ENCODE measurements at regions not wholly inside any gene's neighbourhood (a gene's known extent, or its start where the extent isn't known, plus 50 kb on each side); places are given as distances from the start of the nearest gene placed in this dataset.

DNA sequence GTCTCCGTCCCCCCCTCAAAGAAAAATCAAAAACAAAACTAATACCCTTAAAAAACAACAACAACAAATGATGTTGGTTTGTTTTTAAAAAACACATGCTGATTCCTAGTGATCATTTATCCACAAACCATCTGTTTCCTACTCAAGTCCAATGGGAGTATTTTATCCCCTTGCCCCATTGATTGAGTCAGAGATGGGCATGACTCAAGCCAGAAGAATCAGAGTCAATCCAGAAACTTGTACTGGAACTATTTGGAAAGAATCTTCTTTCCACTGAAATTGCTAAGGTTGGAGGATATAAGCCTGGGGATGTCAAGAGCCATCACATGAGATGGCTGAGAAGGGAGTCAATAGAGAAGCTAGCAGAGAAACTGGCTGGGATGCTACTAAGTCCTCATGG lies 176.4 kb downstream of the MIS18A start:
- no peak for TF ChIP-seq EZH2phosphoT487 (IDR thresholded peaks at IDR 0.05; ENCODE audit: borderline replicate concordance, low read length)
- TF ChIP-seq, protein P1, sequence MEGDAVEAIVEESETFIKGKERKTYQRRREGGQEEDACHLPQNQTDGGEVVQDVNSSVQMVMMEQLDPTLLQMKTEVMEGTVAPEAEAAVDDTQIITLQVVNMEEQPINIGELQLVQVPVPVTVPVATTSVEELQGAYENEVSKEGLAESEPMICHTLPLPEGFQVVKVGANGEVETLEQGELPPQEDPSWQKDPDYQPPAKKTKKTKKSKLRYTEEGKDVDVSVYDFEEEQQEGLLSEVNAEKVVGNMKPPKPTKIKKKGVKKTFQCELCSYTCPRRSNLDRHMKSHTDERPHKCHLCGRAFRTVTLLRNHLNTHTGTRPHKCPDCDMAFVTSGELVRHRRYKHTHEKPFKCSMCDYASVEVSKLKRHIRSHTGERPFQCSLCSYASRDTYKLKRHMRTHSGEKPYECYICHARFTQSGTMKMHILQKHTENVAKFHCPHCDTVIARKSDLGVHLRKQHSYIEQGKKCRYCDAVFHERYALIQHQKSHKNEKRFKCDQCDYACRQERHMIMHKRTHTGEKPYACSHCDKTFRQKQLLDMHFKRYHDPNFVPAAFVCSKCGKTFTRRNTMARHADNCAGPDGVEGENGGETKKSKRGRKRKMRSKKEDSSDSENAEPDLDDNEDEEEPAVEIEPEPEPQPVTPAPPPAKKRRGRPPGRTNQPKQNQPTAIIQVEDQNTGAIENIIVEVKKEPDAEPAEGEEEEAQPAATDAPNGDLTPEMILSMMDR (conservative IDR thresholded peaks at IDR 0.05; ENCODE audit: low read depth, low read length), result no peak
